ENCODE measurements at regions not wholly inside any gene's neighbourhood (a gene's known extent, or its start where the extent isn't known, plus 50 kb on each side); places are given as distances from the start of the nearest gene placed in this dataset.

- TF ChIP-seq CTCF (IDR thresholded peaks at IDR 0.05; ENCODE audit: insufficient read depth, low read length) (no peak), GABPA (IDR thresholded peaks at IDR 0.05; ENCODE audit: low read depth) (no peak), POLR2AphosphoS5 (IDR thresholded peaks at IDR 0.05; ENCODE audit: low read depth) (no peak)
- TF ChIP-seq, protein P1, sequence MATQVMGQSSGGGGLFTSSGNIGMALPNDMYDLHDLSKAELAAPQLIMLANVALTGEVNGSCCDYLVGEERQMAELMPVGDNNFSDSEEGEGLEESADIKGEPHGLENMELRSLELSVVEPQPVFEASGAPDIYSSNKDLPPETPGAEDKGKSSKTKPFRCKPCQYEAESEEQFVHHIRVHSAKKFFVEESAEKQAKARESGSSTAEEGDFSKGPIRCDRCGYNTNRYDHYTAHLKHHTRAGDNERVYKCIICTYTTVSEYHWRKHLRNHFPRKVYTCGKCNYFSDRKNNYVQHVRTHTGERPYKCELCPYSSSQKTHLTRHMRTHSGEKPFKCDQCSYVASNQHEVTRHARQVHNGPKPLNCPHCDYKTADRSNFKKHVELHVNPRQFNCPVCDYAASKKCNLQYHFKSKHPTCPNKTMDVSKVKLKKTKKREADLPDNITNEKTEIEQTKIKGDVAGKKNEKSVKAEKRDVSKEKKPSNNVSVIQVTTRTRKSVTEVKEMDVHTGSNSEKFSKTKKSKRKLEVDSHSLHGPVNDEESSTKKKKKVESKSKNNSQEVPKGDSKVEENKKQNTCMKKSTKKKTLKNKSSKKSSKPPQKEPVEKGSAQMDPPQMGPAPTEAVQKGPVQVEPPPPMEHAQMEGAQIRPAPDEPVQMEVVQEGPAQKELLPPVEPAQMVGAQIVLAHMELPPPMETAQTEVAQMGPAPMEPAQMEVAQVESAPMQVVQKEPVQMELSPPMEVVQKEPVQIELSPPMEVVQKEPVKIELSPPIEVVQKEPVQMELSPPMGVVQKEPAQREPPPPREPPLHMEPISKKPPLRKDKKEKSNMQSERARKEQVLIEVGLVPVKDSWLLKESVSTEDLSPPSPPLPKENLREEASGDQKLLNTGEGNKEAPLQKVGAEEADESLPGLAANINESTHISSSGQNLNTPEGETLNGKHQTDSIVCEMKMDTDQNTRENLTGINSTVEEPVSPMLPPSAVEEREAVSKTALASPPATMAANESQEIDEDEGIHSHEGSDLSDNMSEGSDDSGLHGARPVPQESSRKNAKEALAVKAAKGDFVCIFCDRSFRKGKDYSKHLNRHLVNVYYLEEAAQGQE (IDR thresholded peaks at IDR 0.05; ENCODE audit: insufficient replicate concordance, low read depth) = no peak
Measured at GRCh38 chr9:126128494-126129142, 198.0 kb upstream of the MVB12B start.

Data from HL-60 (cell line).